ENCODE measurements at regions not wholly inside any gene's neighbourhood (a gene's known extent, or its start where the extent isn't known, plus 50 kb on each side); places are given as distances from the start of the nearest gene placed in this dataset.

DNA sequence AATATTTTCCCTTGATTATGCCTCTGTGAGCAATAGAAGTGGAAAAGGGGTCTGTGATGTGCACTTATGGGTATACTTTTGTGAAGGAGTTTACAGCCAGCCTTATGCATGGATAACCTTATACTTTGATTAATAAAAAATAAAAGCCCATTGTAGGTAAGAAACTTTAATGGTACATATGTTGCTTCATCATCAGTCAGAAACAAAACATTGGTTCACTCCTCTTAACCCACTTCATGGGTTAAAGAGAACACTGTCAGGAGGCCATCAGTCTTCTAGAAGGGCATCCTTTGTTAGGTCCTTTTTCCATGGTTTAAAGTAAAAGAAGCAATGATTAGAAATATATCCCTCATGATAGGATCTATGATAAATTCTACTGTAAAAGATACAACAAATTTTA lies 952.1 kb upstream of the MIR17HG start:
- DNase-seq: no peak

DNA sequence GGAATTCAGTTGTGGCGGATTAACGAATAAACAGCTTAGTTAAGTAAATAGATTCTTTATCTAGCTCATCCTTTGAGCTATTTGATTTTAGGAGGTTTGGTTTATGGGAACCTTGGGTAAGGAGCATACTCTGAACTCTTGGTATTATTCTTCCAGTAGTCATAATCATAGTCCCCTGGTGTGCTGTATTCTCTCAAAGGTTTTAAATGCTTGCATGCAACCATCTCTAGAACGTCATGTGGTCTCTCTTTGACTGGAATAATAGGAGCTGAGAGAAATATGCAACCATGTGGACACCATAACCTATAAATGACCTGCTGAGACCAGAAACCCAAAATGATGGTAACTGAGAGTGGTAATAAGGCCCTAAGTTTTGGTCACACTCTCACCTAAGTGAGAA lies 951.6 kb upstream of the MIR17HG start:
- no peak for DNase-seq

DNA sequence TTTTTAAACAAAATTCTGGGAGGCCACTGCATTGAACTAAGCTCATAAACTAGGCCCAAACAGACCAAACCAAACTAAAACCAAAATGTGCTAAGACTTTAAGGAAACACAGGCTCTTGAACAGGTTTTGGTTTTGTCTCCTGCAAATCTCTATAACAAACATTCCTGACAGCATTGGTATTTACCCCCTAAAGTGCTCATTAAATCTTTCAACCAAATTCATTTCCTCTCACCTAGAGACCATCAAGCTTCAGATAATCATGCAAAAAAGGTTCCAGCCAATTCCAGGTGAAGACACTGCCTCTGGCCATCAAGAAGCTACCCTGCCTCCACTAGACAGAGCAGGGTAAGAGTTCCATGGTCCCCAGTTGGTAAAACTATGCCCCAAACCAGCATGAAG lies 951.2 kb upstream of the MIR17HG start:
- DNase-seq: no peak

DNA sequence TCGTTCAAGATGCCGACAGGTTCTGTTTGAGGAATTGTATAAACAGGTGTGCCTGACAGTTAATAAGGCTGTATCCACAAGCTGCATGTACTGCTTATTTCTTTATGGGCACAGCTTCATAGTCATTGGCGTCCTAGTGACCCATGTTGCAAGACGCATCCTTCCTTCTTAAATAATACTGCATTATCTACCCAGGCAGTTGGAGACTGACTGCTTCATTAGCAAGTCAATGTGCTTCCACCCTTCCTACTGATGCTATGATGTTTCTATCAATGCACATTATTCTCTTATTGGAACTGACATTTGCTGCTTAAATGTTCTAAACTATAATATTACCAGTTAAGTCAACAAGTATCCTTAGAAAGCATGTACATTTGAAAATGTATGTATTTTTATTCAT lies 950.0 kb upstream of the MIR17HG start:
- DNase-seq: no peak

DNA sequence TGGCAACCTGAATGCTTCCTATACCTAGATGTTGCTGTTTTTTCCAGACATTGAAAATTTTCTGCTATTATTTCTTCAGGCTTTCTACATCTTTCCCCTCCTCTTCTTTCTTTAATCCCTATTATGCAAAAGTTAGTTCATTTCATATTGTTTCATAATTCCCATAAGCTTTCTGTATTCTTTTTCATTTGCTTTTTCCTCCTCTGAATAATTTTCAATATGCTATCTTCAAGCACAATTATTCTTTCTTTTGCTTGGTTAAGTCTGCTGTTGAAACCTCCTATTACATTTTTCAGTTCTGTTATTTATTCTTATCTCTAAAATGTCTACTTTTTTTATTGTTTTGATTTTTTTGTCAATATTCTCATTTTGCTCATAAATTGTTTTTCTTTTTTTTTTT lies 947.1 kb upstream of the MIR17HG start:
- no peak for DNase-seq

DNA sequence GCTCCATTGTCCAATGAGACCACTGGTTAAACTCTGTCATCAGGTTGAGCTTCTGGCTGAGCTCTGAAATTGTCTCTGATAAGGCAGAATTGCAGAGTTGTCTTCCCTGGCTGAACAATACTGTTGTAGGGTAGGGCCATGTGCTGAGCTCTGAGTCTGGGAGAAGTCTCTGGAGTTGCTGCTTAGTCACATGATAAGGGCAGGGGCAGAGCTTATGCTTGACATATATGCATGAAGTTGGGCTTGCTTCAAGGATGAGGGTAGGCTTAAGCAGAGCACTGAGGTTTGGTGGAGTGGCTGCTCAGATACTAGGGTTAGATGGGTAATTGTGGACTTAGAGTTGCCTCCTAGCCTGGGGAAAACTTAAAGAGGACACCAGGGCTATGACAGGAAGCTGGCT lies 946.3 kb upstream of the MIR17HG start:
- no peak for DNase-seq

DNA sequence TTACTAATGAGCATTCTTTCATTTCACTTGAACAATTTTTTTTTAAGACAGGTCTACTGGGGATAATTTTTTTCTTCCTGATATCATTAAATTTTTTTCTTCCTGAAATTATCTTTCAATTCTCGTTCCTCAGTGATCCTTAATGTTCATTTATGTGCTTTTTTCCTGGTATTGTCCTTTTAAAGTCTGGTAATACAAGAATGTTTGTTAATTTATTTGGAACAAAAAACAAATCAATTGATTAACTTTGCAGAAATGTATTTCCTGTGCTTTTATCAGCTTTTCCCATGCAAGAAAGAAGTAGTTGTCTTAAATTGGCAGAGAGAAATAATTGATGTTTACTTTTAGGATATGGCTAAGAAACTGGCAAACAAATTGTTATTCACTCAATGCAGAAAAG lies 945.4 kb upstream of the MIR17HG start:
- no peak for DNase-seq

DNA sequence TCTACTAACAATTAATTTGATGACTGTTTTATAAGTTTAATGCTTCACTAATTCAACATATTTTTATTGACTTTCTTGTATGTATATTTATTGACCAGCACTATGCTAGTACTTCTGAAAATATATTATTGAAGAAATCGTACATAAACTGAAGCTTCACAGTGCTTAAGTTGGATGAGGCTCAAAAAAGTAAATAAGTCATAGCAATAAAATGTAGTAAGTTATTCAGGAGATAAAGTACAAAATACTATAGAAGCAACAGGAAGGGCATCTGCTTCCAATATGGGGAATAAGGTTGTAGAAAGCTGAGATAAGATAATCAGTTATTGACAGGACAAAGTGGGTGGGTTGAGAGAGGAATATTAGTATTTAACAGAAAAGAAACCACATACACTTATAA lies 944.9 kb upstream of the MIR17HG start:
- no peak for DNase-seq

DNA sequence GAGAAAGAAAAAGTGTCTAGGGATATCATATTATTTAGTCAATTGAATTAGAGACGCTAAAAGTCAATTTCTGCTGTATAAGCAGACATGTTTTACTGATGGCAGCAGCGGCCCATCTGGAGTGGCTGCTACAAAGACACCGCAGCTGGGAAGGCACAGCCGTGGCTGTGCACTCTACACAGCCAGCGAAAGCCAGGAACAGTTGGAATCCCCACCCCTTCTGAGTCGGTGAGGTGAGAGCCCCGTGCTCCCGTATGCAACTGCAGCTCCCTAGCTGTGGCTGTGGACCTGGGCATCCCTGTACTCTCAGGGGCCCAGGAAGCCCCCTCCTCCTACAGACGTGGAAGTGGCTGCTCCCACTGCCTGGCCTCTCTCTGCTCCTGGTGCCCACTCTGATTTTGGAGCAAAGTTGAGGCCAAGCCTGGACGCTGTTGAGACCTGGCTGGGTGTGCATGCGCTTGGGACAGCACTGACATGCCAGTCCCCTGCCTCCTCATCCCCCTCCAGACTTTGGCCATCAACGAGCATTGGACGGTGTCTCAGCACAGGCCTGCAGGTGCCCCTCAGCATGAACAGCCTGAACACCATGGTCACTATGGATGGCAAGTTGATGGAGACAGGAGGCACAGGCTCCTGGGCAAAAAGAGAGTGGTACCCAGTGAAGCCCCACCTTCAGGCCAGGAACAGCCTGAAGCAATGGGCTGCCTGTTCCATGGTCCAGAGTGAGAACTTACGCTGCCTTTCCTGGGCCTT lies 944.0 kb upstream of the MIR17HG start:
- no peak for DNase-seq

DNA sequence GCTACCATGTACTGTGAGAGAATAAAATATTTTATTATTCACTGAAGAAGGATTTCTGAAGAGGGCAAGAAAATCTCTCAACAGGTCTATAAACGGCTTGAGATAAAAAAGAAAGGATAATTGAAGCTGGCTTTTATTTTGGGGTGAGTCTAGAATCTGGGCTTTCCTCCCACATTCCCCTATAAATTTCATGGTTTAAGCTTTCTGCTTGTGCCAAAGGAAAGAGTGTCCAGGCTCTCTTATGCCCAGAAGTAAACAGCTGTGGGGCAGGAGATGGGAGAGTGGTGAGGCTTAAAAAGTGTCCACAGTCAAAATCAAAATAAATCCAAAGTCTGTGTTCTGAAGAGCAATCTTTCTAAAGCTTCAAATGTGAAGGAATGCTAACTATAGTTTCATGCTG lies 942.2 kb upstream of the MIR17HG start:
- DNase-seq: no peak

DNA sequence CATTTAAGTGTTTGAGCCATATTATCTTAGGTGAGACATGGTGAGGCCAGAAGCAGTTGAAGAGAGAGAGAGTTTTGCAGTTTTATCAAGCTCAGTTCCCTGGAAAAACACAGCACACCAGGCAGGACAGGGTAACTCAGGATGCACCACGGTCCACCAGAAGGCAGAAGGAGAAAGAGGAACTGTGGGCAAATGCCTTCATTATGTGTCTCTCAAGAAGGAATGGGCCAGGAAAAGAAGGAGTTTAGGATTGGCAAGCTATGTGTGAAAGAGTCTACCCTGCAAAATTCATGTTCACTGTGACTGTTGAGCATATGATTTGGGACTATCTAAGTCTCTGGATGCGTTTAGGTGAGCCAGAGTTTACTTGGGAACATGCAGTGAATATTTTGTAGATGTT lies 934.5 kb upstream of the MIR17HG start:
- DNase-seq: no peak

DNA sequence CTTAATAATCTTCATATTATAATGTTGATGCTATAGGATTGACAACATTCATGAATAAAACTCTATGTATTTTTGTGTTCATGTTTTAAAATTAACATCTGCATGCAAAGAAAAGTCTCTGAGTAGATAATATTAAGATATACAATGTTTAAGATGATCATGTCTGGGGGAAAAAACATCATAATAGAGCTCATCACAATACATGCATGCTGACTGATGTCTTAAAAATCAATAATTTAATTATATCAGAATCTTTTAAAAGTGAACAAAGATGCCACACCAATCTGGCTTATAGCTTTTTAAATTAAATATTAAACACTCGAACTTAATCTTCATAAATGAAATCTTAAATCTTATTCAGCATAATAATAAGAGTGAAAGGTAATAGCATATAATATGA lies 933.9 kb upstream of the MIR17HG start:
- DNase-seq: no peak

DNA sequence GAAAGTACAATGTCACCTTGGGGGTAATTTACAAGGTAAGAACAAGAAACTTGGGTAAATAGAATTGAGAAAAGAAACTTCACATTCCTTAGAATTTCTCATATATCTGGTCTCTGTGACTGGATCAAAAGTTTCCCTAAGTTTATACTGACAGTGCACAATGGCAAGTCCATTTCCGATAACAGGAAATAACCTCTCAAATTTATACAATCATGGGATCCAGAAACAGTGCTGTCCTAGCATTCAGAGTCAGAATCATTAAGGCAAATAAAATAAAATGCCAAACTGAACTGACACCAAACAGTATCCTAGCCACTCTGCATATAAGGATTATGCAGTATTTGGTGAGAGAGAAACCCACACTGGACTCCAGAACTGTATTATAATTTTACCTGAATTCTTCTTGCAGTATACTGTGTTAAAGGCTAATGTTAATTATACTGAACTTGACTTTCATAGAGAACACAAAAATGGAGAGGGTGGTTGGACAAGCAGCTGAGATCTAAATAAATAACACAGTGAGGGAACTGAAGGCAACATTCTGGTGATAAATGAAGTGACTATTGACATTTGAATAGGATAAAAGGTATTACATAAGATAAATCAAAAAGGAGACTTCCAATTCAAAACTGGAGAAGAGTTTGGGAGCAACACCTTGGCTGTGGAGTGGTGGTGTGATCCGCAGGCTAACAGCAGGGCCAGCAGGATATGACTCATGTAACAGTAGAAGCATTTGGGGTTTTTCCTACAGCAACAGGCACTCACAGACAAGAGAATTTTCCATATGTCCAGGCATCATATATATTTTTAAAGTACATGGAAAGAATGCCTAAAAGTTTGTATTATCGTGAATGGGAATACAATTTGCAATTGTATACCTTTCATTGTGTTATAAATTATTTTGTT lies 932.5 kb upstream of the MIR17HG start:
- no peak for DNase-seq

DNA sequence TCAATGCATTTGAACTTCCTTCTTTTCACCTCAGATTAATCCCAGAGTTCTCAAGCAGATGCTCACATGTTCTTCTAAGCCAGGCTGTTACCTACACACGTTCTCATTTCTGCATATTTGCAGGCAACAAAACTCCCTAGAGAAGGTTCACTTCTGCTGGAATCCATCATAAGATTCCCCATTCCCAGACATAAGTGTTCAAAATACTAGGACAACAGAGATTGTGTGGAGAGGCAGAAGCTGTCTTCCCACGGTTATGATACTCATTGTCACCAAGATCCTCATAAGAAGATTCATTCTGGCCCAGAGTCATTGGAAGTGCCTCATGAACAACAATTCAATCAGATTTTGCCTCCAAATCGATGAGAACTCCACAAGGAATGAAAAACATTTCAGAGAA lies 931.6 kb upstream of the MIR17HG start:
- DNase-seq: no peak

DNA sequence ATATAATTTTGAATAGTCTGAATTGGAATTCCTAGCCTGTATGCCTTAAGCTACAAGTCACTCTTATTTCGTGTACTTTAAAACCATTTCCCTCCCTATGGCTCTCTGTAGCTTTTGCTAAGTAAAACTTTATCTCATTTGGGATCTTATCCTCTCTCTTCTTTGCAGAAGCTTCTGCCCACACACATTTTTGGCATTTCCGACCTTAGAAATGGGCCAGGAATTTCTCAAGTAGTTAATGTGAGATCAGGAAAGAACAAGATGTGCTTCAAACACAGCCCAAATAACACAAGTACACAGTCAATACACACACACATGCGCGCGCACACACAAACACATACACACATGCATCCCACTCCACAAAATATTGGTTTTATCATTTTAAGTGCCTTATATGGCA lies 931.0 kb upstream of the MIR17HG start:
- no peak for DNase-seq

DNA sequence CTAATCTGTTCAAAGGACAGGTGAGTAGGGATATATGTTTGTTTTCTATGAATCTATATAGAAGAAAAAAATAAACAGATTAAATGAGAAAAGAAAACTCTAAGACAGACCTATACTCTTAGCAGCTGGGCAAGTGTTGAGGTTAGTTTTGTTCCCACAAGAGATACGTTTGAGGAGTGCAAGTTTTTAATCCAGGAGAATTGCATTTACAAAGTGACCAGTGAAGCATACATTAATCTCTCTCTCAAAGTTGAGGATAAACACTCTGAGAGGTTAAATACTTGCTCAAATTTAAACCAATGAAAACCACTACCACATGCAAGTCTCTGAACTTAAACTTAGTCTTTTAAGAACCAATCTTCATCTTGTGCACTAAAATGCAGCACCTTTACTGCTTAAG lies 930.5 kb upstream of the MIR17HG start:
- DNase-seq: no peak

DNA sequence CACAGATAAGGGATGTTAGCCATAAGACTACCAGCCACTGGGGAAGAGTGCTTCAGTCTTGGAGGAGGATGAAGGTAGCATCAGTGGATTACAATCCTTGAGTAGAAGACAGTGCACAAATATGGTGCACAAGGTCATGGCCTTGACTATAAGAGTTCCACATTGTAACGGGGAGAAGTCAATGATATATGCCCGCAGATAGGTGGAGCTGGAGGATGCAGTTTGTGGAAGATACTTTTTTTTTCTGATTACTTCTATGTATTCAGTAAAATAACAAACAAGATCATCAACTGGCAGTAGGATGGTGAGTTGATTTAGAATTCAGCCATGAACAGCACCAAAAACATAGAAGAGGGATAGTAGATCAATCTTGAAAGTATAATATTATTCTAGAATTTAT lies 926.8 kb upstream of the MIR17HG start:
- DNase-seq: no peak

DNA sequence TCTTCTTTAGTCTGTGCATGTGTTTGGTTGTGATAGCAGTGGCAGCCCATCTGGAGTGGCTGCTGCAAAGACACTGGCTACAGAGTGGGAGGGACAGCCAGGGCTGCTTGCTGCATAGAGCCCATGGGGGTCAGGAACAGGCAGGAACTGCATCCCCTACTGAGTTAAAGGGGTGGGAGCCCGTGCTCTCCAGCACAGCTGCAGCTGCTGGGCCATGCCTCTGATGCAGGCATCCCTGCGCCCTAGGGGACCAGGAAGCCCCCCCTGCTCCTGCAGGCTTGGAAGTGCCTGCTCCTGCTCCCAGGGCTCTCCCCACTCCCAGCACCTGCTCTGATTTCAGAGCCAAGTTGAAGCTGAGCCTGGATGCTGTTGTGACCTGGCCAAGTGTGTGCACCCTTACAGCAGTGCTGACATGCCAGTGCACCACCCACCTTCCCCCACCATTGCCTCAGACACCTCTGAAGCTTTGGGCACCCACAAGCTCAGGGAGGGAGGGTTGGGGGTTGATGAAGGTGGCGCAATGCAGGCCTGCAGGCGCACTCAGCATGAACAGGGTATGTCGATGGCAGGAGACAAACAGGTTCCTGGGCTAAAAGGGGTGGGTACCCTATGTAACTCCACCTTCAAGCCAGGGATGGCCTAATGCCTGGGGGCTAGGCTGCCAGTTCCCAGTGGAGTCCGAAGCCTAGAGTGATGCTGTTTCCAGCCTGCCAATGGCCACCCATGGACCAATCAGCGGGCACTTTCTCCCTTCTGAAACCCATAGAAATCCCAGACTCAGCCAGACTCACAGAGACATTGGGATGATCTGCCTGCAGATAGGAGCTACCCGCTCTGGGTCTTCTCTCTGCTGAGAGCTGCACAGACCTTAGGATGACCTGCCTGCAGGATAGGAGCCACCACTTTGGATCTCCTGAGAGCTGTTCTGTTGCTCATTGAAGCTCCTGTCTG lies 919.9 kb upstream of the MIR17HG start:
- no peak for DNase-seq

DNA sequence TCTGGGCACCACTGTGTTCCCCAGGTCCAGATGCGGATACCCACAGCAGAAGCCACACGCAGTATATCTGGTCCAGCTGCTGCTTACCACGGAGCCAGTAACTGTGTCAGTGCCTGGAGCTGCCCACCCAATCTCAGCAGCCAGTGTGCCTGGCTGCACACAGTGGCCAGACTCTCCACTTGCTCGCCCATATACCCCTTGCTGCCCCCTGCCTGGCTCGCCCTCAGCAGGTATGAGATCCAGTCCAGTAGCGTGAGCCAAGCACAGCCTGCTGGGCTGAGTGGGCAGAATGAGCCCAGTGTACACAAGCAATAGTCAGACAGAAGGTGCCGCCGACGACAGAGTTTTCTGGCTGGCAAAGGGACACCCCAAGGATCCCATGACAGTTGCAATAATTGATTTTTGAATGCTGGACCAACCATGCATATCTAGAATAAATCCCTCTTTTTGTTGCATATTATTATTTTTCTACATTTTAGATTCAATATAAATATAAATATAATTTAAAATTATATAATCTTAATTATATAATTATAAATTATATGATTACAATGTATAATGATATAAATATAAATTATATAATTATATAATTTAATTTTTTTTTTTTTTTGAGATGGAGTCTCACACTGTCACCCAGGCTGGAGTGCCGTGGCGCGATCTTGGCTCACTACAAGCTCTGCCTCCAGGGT lies 918.8 kb upstream of the MIR17HG start:
- no peak for DNase-seq

DNA sequence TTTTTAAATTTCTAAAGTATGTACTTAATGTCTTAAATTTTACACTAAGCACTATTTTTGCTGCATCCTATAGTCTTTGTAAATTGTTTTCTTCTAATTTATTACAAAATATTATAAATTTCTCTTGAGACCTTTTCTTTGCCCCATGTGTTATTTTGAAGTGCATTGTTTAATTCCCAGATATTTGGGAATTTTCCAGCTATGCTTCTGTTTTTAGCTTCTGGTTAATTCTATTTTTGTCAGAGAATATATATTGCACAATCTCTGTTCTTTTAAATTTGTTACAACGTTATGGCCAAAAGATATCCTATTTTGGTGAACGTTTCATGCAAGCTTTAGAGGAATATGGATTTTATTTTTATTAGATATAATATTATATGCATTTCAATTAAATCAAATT lies 917.4 kb upstream of the MIR17HG start:
- no peak for DNase-seq

DNA sequence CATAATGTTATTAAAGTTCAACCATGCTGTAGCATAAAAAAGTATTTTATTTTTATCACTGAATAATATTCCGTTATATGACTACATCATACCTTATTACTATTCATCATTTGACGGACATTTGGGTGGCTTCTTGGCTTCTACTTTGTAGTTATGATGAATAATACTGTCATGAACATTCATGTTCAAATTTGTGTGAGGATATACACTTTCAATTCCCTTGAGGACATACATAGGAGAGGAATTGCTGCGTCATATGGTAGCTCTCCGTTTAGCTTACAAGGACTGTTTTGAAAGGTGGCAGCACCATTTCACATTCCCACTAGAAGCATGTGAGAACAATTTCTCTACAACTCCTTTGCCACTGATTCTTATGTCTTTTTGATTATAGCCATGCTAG lies 910.8 kb upstream of the MIR17HG start:
- DNase-seq: no peak

DNA sequence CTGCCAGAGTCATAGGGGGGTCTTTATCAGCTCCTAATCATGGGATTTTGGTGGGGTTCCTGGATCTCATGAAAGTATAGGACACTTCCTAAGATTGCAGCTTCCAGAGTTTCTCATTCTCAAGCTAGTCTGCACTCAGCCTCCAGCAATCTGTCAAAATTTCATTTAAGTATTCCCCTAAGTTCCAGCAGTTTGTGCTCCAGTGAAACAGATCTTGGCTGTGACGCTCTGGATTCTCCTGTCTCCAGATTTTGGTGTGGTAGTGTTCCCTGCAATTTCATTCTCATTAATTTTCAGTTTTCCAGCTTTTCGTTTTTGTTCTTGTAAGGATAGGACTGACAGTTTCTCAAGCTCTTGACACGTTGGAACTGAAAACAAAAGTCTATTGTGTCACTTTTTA lies 908.9 kb upstream of the MIR17HG start:
- no peak for DNase-seq

DNA sequence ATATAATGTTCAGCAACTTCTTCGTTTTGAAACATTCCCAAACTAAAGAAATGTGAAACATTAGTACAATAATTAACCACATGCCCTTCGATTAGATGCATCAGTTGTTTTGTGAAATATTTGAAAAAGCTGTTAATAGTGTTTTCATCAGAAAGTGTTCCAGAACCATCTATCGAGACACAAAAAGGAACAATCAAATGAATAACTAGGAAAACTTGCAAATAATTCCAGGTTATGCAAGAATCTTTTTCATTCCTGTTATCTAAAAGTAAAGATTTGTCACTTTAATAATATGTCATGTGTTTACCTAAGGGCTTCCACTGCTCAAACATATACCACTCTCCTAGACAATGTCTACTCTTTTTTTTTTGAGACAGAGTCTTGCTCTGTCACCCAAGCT lies 904.2 kb upstream of the MIR17HG start:
- no peak for DNase-seq
